GM12892 (cell line): ENCODE measurements at regions not wholly inside any gene's neighbourhood (a gene's known extent, or its start where the extent isn't known, plus 50 kb on each side); places are given as distances from the start of the nearest gene placed in this dataset.
"Not testable (repeated sequence)": the region's sequence is repeated elsewhere in the genome, so short reads cannot be mapped to it uniquely, and the experiment has no call there.

Source experiments
- DNase-seq: peaks from one replicate; pipeline ENCODE4 v3.0.0; 2011; ENCODE audit not compliant: insufficient read length
- FAIRE-seq: peaks from 2 replicates; lab custom pipeline; 2011; peaks lifted over from hg19 to GRCh38; lab: Jason Lieb, UNC
- POLR2A ChIP-seq: IDR thresholded peaks from 2 replicates; pipeline ENCODE4 v1.6.1; 2011; ENCODE audit warnings: low read depth, low read length, control low read depth
- POLR2AphosphoS5 ChIP-seq: IDR thresholded peaks from 2 replicates; pipeline ENCODE4 v1.6.1; 2011; ENCODE audit warnings: low read depth, low read length, control low read depth
- TAF1 ChIP-seq: IDR thresholded peaks from 2 replicates; pipeline ENCODE4 v1.6.1; 2011; ENCODE audit warnings: low read depth, mild to moderate bottlenecking, control low read depth, low read length, borderline replicate concordance

DNA sequence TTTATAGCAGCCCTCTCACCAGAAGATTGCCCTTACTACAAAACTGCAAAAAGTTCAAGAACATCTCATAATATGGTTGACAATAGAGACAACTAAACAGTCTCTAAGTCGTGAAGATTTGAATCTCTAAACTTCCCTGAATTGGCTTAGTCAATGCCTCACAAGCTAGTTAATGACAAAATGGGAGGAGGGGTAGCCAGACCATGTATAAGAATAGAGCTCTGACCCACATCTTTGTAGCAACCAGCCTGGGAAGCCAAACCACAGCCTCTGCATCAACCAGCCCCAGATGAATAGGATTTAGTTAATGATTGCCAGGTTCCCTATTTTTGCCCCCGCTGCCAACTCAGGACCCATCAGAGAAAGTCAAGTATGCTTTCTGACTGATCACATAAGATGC is 1265.9 kb upstream of the PCDH10 start:
- DNase-seq, FAIRE-seq: not testable (repeated sequence)

- FAIRE-seq, DNase-seq: not testable (repeated sequence)
These were observed 1223.4 kb upstream of the PCDH10 start for GRCh38 chr4:131925662-131926061.

GRCh38 chr4:131967646-131968045 is 1181.4 kb upstream of the PCDH10 start:
- FAIRE-seq = not testable (repeated sequence)

GRCh38 chr4:131974730-131975129 is 1174.4 kb upstream of the PCDH10 start:
- FAIRE-seq (no peak), DNase-seq (no peak)
- no peak for TF ChIP-seq POLR2AphosphoS5
- no peak for TF ChIP-seq POLR2A
- TF ChIP-seq TAF1 = no peak

More at GRCh38 chr4:131967646-131968045, 1181.4 kb upstream of the PCDH10 start:
- DNase-seq = not testable (repeated sequence)

DNA sequence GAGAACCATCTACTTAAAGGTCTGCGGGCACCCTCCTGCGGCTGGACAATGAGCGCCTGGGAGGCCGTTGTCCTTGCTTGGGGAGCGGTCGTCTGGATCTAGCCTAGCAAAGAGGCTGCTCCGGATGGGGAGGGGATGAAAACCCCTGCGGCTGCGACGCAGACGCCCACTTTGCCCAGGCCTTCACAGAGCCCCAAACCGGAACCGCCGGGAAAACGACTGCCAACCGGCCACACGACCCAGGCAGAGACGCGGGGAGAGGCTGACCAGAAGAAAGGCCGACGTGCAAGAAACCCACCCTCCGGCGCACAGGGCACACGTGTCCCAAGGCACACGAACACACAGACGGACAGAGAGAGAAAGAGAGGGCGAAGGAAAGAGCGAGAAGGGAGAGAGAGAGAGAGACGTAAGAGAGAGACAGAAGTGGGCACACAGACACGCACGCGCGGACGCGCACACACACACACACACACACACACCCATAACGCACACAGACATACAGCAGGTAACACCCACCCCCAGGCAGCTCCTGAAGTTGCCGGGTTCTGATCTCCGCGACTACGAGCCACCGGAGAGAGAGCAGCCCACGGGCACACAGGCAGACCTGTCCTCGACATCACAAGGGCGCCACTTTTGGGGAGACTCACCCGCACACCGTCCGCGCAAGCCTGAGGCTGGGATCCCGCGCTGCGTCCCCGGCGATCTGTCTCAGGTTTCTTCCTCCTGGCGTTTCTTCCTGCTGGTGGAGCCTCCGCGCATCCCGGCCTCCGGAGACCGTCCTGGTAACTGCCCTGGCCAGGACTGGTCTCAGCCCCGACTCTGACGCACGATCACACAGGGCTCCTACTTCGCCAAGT is 1173.6 kb upstream of the PCDH10 start:
- DNase-seq, FAIRE-seq: not testable (repeated sequence)

- not testable (repeated sequence) for DNase-seq, FAIRE-seq
These were observed 1172.7 kb upstream of the PCDH10 start for GRCh38 chr4:131976133-131977002.

GRCh38 chr4:131978120-131978519 is 1171.0 kb upstream of the PCDH10 start:
- no peak for TF ChIP-seq POLR2AphosphoS5
- TF ChIP-seq POLR2A = no peak
- no peak for TF ChIP-seq TAF1
- DNase-seq (no peak), FAIRE-seq (no peak)

- FAIRE-seq = no peak
- TF ChIP-seq POLR2AphosphoS5 (no peak), POLR2A (no peak), TAF1 (no peak)
- DNase-seq = no peak
These were observed 1159.5 kb upstream of the PCDH10 start for GRCh38 chr4:131989576-131989975.

DNA sequence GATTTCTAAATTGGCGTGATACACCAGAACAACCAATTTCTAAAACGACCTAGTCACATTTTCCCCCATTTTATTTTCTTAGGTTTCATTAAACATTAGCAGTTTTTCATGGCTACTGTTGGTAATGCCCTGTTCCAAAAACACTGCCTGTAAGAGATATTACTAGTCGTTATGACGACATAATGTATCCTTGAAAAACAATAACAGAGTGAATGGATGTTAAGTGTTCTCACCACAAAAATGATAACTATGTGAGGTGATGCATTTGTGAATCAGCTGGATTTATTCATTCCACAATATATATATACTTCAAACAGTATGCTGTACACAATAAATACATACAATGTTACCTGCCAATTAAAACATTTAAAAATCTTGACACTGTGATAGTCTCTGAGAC is 1147.6 kb upstream of the PCDH10 start:
- FAIRE-seq (no peak), DNase-seq (no peak)
- TF ChIP-seq POLR2A = no peak
- no peak for TF ChIP-seq TAF1
- TF ChIP-seq POLR2AphosphoS5 = no peak

- DNase-seq (no peak), FAIRE-seq (no peak)
These were observed 1145.5 kb upstream of the PCDH10 start for GRCh38 chr4:132003593-132003992.

DNA sequence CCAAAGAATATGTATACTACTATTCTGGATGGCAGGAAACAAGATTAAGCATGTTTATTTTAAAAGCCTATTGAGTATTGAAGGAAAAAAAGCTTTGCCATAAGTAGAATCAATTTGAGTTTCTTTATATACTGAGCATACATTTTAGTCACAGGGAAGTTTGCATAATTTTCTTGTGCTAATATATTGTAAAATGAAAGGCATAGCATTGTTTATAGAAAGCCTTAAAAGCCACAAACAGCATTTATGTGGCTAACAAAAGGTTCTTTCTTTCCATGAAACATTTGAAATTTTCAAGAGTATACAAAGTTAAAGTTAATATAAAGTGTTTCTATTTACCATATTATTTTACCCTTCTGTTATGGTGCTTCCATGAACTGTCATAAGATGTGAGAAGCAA is 1133.8 kb upstream of the PCDH10 start:
- no peak for TF ChIP-seq TAF1
- no peak for TF ChIP-seq POLR2AphosphoS5
- TF ChIP-seq POLR2A = no peak
- DNase-seq (no peak), FAIRE-seq (no peak)

More at GRCh38 chr4:132003593-132003992, 1145.5 kb upstream of the PCDH10 start:
- TF ChIP-seq TAF1 (no peak), POLR2AphosphoS5 (no peak), POLR2A (no peak)

DNA sequence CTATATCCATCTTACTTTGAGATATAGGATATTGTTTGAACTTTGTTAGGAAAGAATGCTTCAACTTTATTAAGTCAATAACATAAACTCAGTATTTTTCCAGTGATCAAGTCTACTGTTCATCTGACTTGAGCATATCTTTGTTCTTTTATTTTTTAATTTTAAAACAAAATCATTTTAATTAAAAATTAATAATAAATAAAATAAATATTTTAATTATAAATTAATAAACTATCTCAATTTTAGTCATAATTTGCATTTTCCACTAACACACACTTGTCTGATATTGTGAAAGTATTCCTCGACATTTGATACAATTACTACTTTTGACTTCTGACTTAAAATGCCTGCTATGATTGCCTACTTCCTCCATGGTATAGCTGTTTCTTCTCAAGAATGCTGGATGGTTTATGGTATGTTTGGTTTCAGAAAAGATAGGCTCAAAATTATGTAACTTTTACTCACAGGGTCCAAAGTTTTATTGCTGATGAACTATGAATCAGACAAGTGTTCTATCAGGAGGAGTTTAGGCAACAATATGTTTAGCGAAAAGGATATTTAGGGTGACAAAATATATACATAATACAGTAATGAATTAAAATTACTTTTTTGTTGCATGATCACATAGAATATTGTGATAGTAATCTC is 1132.3 kb upstream of the PCDH10 start:
- FAIRE-seq (no peak), DNase-seq (no peak)
- TF ChIP-seq TAF1 (no peak), POLR2AphosphoS5 (no peak), POLR2A (no peak)
